Liver (tissue), 3 donors: ENCODE measurements at regions not wholly inside any gene's neighbourhood (a gene's known extent, or its start where the extent isn't known, plus 50 kb on each side); places are given as distances from the start of the nearest gene placed in this dataset.

Experiments used
- CTCF ChIP-seq: fragments of 150-350 bp; IDR thresholded peaks from 2 replicates; pipeline ENCODE4 v1.5.1; 2017; ENCODE audit warnings: improper control_type of control experiment, low read depth, low read length; ENCODE audit not compliant: missing input control
- EGR1 ChIP-seq, 2 donors: IDR thresholded peaks; 2 replicates each; pipeline ENCODE4 v1.6.1; 2016 to 2018; ENCODE audit warnings: antibody characterized with exemption in 2 of 2, low read depth in 2 of 2
- FOXA1 ChIP-seq: IDR thresholded peaks from 2 replicates; pipeline ENCODE4 v1.6.1; 2016; ENCODE audit warnings: antibody characterized with exemption
- GABPA ChIP-seq, 2 donors: IDR thresholded peaks in 1 of 2; conservative IDR thresholded peaks in 1 of 2; 2 replicates each; pipeline ENCODE4 v1.6.1; 2016; ENCODE audit warnings: antibody characterized with exemption in 2 of 2, mild to moderate bottlenecking in 1 of 2, moderate library complexity in 1 of 2
- HNF4G ChIP-seq: IDR thresholded peaks from 2 replicates; pipeline ENCODE4 v1.6.1; 2016; ENCODE audit warnings: antibody characterized with exemption
- JUND ChIP-seq, 2 donors: IDR thresholded peaks; 2 replicates each; pipeline ENCODE4 v1.6.1; 2016; ENCODE audit warnings: antibody characterized with exemption in 2 of 2
- MAX ChIP-seq: IDR thresholded peaks from 2 replicates; pipeline ENCODE4 v1.6.1; 2016; ENCODE audit warnings: antibody characterized with exemption
- RAD21 ChIP-seq, 2 donors: IDR thresholded peaks; 2 replicates each; pipeline ENCODE4 v1.6.1; 2016; ENCODE audit warnings: antibody characterized with exemption in 2 of 2, mild to moderate bottlenecking in 2 of 2
- REST ChIP-seq: IDR thresholded peaks from 2 replicates; pipeline ENCODE4 v1.6.1; 2016; ENCODE audit warnings: antibody characterized with exemption, mild to moderate bottlenecking
- RXRA ChIP-seq, 2 donors: IDR thresholded peaks; 2 replicates each; pipeline ENCODE4 v1.6.1; 2017 to 2018; ENCODE audit warnings: antibody characterized with exemption in 2 of 2, mild to moderate bottlenecking in 1 of 2
- SP1 ChIP-seq: IDR thresholded peaks from 2 replicates; pipeline ENCODE4 v1.6.1; 2018; ENCODE audit warnings: antibody characterized with exemption, mild to moderate bottlenecking
- TAF1 ChIP-seq: conservative IDR thresholded peaks from 2 replicates; pipeline ENCODE4 v1.6.1; 2016; ENCODE audit warnings: antibody characterized with exemption, mild to moderate bottlenecking
- YY1 ChIP-seq: IDR thresholded peaks from 2 replicates; pipeline ENCODE4 v1.6.1; 2016; ENCODE audit warnings: antibody characterized with exemption, mild to moderate bottlenecking
- donor health status: healthy.
- donor health status: healthy.

GRCh38 chr7:91396-92175, 100.8 kb upstream of the FAM20C start:
- TF ChIP-seq CTCF (no peak), TAF1 (no peak), MAX (no peak), YY1 (no peak), EGR1 (IDR thresholded peaks at IDR 0.05; ENCODE audit: low read depth in 2 of 2) (no peak), HNF4G (no peak), RXRA (IDR thresholded peaks at IDR 0.05) (no peak), SP1 (no peak), REST (no peak), GABPA (IDR thresholded peaks at IDR 0.05 in 1 of 2, conservative IDR thresholded peaks at IDR 0.05 in 1 of 2) (no peak), RAD21 (IDR thresholded peaks at IDR 0.05) (no peak), FOXA1 (no peak), JUND (IDR thresholded peaks at IDR 0.05) (no peak)
